Activated T-helper 17 cell treated with anti-CD3 and anti-CD28 coated beads, Interleukin-2, amount 50 U/mL, for 72 hours (primary cell): ENCODE measurements at regions not wholly inside any gene's neighbourhood (a gene's known extent, or its start where the extent isn't known, plus 50 kb on each side); places are given as distances from the start of the nearest gene placed in this dataset.

Experiments used
- ATAC-seq: fragments of 150-1000 bp; cut with Tn5 transposase; replicated peaks from 2 replicates; pipeline ENCODE4 v1.10.0; 2021; ENCODE audit warnings: mild to moderate bottlenecking, moderate library complexity
- H3K27ac Mint-ChIP-seq: one replicate; pipeline ENCODE4 v1.8.0; 2022; ENCODE audit warnings: mixed read lengths
- H3K27me3 Mint-ChIP-seq: one replicate; pipeline ENCODE4 v1.8.0; 2022; ENCODE audit warnings: mixed read lengths
- H3K36me3 Mint-ChIP-seq: one replicate; pipeline ENCODE4 v1.8.0; 2022; ENCODE audit warnings: low read depth, mild to moderate bottlenecking, mixed read lengths
- H3K4me1 Mint-ChIP-seq: one replicate; pipeline ENCODE4 v1.8.0; 2022; ENCODE audit warnings: mixed read lengths
- H3K4me3 Mint-ChIP-seq: one replicate; pipeline ENCODE4 v1.8.0; 2022; ENCODE audit warnings: mild to moderate bottlenecking, mixed read lengths
- H3K9me3 Mint-ChIP-seq: one replicate; pipeline ENCODE4 v1.8.0; 2022; ENCODE audit warnings: mixed read lengths

DNA sequence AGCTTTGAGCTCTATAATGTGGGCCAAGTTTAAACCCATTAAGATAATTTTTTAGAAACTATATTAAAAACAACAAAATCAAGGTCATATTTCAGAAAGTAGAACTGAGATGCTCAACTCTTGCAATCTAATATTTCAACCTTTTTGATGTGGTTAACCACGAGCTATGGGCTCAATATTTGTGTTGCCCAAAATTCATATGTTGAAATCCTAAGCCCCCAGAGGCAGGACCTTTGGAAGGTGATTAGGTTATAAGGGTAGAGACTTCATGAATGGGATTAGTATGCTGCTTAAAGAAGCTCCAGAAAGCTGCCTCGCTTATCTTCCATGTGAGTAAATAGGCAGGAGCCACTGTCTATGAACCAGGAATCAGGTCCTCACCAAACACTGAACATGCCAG, 284.4 kb downstream of the CRPPA start:
- Mint-ChIP-seq H3K27me3 (no peaks in the 10 kb centered on the region), H3K36me3 (no peaks in the 10 kb centered on the region), H3K4me3 (no peak overlapping the region), H3K27ac (no peak overlapping the region), H3K4me1 (no peaks in the 10 kb centered on the region), H3K9me3 (no peaks in the 10 kb centered on the region)
- no peak for ATAC-seq

DNA sequence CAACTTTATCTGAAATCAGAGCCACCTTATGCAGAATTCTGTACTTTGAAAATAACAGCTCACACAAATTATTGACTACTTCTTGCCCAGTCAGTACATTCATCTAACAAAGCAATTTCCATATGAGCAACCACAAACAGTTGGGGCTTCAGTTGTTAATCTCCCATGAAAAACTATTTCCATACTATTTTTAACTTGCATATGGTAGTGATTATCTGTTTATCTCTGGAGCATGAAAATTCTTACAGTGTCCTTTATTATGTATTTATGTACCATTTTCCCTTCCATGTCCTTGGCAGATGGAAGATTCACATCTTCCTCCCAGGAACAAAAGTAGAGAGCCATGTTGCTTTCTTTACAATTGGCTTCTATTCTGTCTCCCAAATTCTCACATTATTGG, 285.7 kb downstream of the CRPPA start:
- Mint-ChIP-seq H3K36me3 (no peaks in the 10 kb centered on the region), H3K4me1 (no peaks in the 10 kb centered on the region), H3K4me3 (no peak overlapping the region), H3K9me3 (no peaks in the 10 kb centered on the region), H3K27ac (no peak overlapping the region), H3K27me3 (no peaks in the 10 kb centered on the region)
- no peak for ATAC-seq

DNA sequence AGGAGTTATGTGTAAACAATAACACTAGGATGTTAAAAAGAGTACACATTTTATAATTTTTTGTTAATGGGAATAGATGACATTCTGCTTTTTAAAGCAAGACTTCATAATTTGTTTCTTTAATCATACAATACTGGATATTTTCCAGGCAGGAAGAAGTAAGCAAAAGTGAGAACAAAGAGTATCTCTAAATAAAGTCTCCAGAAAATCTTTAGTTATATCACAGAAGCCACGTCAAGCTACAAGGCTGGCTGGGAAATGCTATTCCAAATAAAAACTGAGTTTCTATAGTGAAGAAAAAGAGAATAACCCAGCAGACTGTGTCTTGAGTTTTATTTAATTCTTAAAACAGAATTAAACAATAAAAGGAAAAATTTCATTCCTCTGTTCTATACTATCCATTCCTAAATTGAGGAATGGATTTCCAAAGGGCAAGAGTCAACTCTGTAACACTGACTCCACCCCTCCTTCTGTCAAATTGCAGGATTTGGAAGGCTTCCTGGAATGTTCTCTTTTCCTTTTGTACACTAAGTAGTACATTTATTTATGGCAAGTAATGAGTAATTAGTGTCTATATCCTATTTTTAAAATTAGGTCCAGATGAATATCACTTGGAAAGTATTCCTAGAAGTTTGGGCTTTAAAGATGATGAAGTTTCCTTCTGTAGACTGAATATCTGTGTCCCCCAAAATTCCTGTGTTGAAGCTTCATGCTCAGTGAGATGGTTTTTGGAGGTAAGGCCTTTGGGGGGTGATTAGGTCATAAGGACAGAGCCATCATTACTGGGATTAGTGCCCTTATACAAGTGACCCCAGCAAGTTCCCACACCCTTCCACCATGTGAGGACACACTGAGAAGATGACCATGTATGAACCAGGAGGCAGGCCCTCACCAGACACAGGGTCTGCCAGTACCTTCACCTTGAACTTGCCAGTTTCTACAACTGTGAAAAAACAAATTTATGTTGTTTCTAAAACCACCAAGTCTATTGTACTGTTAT, 290.9 kb downstream of the CRPPA start:
- Mint-ChIP-seq H3K27me3 (no peaks in the 10 kb centered on the region), H3K9me3 (no peaks in the 10 kb centered on the region), H3K4me1 (no peaks in the 10 kb centered on the region), H3K4me3 (no peak overlapping the region), H3K36me3 (no peaks in the 10 kb centered on the region), H3K27ac (no peak overlapping the region)
- no peak for ATAC-seq

DNA sequence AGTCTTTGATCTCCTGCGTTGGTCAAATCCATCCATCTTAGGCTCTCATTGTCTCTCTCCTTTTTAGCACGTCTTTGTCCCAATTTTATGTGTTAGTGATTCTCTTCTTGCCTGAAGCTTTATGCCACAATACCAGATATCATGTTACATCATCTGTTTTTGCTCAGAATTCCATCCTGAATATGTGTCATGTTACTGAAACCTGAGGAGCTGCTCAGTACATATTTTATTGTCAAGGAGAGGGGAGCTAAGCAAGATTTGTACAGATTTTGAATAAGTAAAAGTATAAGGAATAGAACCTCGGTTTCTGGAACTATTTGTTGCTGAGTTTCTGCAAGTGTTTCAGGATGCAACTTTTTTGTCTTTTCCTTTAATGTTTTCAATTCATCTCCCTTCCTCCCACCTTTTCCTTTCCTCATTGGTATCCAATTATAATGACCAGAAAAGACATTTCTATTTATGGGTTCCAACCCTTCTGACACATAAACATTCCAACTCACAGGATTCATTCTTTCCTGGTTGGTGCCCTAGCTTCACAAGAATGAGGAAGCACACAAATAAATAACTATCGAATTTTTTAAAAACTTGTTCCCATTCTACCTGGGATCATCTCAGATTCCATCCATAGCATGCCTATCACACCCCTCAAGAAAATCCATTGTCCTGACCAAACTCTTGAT, 291.8 kb downstream of the CRPPA start:
- H3K36me3 Mint-ChIP-seq = no peaks in the 10 kb centered on the region
- no peak for ATAC-seq
- no peaks in the 10 kb centered on the region for H3K9me3 Mint-ChIP-seq
- no peaks in the 10 kb centered on the region for H3K4me1 Mint-ChIP-seq
- no peak overlapping the region for H3K4me3 Mint-ChIP-seq
- H3K27me3 Mint-ChIP-seq = no peaks in the 10 kb centered on the region
- no peak overlapping the region for H3K27ac Mint-ChIP-seq

DNA sequence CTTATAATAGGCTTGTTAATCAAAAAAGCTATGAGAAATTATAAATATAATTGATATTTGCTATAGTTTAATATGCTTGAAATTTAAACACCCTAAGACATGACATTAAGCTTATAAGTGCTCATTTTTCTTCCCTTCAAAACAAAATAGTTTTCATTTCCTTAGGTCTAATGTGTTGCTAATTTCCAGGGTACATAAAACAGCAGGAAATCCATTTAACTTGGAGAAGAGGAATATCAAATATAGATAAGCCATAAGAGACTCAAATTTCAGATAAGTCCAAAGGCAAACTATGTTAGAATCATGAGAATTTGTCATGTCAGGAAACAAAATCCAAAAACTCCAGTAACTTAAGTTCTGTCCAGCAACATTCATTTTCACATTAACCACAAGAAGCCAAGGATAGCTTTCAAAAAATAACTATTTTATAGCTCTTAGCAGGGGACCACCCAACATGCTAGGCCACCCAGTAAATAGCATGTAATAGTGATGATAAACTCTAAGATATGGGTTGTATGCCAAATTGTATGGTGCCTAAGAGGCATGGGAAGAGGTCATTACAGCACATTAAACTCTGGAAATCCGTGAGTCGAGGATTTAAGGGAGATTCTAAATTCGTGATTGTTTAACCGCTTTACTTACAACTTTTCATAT, 298.1 kb downstream of the CRPPA start:
- Mint-ChIP-seq H3K27me3 (no peaks in the 10 kb centered on the region), H3K4me3 (no peak overlapping the region), H3K36me3 (no peaks in the 10 kb centered on the region), H3K27ac (no peak overlapping the region), H3K9me3 (no peaks in the 10 kb centered on the region), H3K4me1 (no peaks in the 10 kb centered on the region)
- ATAC-seq = no peak

DNA sequence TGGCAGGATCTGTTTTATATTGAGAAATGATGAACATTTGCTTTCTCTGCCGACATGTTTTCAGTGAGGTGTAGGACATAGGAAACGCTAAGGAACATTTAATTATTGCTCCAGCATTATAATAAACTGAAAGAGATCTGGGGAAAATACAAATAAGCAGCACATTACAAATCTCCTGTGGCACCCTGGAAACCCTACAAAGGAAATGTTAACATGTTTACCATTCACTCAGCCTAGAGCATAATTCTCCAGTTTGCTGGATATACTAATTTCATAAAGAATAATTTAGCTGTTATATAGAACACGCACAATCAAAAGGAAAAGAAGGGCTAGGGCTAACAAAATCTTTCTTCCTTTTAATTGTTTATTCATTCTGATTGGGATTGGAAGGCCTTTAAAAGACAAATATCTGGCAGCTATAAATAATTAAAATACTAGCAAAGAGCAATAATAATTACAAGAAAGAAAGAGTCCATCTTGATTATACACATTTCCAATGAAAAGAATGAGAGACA, 299.4 kb downstream of the CRPPA start:
- ATAC-seq = no peak
- Mint-ChIP-seq H3K9me3 (peaks cover 3% of the 10 kb centered on the region), H3K27ac (no peak overlapping the region), H3K27me3 (no peaks in the 10 kb centered on the region), H3K4me1 (no peaks in the 10 kb centered on the region), H3K36me3 (no peaks in the 10 kb centered on the region), H3K4me3 (no peak overlapping the region)

DNA sequence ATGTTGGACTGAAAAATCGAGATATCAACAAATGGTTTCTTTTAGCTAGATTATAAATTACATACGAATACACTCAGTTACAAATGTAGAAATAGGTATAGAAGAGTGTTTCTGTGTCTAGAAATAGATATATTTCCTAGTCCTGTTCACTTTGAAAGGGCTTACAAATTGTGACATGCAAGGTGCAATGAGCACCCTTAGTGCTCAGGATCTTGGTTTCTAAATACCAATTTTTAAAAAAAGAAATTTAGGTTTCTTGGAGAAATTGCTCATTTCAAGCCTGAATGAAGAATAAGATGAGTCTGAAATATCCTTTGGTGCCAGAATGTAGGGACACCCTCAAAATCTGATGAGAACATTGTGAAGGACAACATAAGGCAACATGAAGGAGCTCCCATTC, 306.0 kb downstream of the CRPPA start:
- Mint-ChIP-seq H3K27me3 (no peaks in the 10 kb centered on the region), H3K36me3 (no peaks in the 10 kb centered on the region), H3K4me1 (peaks cover 5% of the 10 kb centered on the region), H3K4me3 (no peak overlapping the region), H3K9me3 (peaks cover 7% of the 10 kb centered on the region), H3K27ac (no peak overlapping the region)
- no peak for ATAC-seq

DNA sequence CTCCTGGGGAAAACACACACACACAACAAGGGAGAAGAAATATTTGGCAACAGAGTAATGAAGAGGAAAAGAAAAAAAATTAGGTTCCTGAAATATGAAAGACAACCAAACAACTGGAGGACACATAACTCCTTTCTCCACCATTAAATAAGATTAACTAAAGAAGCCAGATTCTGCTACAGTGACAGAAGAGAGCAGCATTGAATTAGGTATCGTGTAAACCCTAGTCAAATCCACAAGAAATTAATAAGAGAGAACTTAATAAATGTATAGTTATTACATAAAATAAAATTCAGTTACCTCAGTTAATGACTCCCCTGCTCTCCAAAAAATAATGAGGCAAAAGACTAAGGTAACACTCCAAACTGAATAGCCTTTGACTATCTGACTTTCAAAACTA, 306.7 kb downstream of the CRPPA start:
- ATAC-seq = no peak
- H3K27ac Mint-ChIP-seq = no peak overlapping the region
- H3K4me3 Mint-ChIP-seq = no peak overlapping the region
- H3K36me3 Mint-ChIP-seq = no peaks in the 10 kb centered on the region
- H3K27me3 Mint-ChIP-seq = no peaks in the 10 kb centered on the region
- H3K4me1 Mint-ChIP-seq = peaks cover 5% of the 10 kb centered on the region
- peaks cover 10% of the 10 kb centered on the region for H3K9me3 Mint-ChIP-seq

DNA sequence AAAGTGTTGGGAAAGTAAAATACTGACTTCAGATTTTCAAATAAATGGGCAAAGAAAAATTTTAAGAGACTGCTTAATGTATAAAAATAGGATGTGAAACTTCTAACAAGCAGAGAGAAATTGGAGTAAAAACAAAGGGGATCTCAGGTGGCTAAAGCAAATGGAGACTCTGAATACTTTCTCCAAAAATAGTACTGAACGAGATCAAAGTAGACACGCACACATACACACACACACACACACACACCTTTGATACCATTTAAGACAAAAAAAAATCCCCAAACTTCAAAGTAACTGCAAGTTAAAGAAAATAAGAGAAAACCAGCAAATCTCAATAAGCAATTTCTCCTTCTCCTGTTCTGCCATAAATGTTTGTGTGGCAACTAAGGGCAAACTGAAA, 307.3 kb downstream of the CRPPA start:
- no peaks in the 10 kb centered on the region for H3K27me3 Mint-ChIP-seq
- peaks cover 13% of the 10 kb centered on the region for H3K9me3 Mint-ChIP-seq
- no peak overlapping the region for H3K4me3 Mint-ChIP-seq
- peaks cover 5% of the 10 kb centered on the region for H3K4me1 Mint-ChIP-seq
- no peaks in the 10 kb centered on the region for H3K36me3 Mint-ChIP-seq
- ATAC-seq = no peak
- no peak overlapping the region for H3K27ac Mint-ChIP-seq

DNA sequence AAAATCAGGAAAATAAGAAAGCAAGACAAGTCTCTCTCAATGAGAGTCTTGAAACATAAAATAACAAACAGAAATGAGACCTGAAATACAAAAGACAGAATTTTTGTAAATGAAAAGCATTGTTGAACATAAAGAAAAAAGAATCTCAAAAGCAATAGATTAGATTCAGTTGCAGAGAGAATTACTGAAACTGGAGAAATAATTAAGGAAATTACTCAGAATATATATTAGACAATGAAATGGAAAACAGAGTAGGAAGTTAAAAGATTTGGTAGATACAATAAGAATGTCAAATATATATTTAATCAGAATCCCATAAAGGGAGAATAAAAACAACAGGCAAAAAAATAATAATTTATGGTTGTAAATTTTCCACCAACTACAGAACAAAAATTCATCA, 308.3 kb downstream of the CRPPA start:
- no peak overlapping the region for H3K27ac Mint-ChIP-seq
- no peak overlapping the region for H3K4me3 Mint-ChIP-seq
- ATAC-seq = no peak
- H3K9me3 Mint-ChIP-seq = peaks cover 22% of the 10 kb centered on the region
- H3K4me1 Mint-ChIP-seq = peaks cover 5% of the 10 kb centered on the region
- no peaks in the 10 kb centered on the region for H3K27me3 Mint-ChIP-seq
- H3K36me3 Mint-ChIP-seq = no peaks in the 10 kb centered on the region

DNA sequence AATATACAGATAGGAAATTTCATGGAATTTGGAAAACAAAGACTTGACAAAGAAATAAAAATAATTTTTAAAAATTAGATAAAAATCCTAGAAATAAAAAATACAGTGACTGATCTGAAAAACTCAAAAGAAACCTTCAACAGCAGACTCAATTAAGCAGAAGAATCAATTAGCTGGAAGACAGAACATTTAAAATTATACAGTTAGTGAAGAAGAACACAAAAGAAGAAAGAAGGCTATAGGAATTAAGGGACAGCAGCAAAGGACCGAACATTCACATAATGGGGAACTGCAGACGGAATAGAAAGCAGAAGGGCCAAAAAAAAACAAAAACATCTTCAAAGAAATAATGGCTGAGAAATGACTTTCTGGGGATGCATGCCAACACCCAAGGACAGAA, 314.5 kb downstream of the CRPPA start:
- Mint-ChIP-seq H3K27me3 (no peaks in the 10 kb centered on the region), H3K4me3 (no peak overlapping the region), H3K27ac (no peak overlapping the region), H3K9me3 (peaks cover 31% of the 10 kb centered on the region), H3K36me3 (no peaks in the 10 kb centered on the region), H3K4me1 (peaks cover 5% of the 10 kb centered on the region)
- no peak for ATAC-seq

DNA sequence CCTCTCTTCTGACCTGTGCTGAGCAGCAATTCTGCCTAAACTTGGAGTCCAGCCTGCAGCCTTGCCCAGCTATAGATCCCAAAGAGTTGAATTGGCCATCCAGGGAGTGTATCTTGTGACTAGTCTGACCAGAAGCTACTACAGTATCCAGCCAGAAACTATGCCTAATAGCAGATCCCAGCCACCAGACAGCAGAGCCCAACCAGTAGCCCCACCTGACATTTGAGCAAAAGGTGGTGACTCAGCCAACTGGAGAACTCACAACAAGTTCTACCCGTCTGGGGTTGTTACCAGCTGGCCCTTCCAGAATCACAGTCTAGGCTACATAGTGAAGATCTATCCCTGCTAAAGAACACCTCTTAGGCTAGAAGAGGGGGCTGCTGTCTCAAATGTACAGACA, 315.0 kb downstream of the CRPPA start:
- H3K27ac Mint-ChIP-seq = no peak overlapping the region
- H3K9me3 Mint-ChIP-seq = peaks cover 31% of the 10 kb centered on the region
- ATAC-seq = no peak
- H3K27me3 Mint-ChIP-seq = no peaks in the 10 kb centered on the region
- no peak overlapping the region for H3K4me3 Mint-ChIP-seq
- H3K36me3 Mint-ChIP-seq = no peaks in the 10 kb centered on the region
- H3K4me1 Mint-ChIP-seq = peaks cover 5% of the 10 kb centered on the region

DNA sequence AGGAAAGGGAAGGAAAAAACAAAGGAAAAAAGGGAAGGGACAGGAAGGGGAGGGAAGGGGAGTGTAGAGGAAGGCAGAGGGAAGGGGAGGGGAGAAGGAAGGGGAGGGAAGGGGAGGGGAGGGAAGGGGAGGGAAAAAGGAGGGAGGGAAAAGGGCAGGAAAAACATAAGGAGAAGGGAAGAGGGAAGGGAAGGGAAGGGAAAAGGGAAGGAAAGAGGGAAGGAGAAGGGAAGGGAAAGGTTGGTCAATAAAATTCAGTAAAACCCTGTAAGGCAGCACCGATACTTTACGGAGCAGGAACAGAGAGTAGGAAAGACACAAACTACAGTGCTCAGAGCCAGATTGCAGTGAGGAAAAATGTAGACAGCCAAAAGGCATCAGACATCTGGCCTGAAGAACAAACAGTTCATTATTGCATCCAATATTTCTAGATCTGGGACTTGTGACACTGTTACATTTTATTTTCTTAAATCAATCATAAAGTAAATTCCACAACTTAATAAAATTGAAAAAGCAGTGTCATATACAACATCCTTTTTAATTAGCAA, 322.0 kb downstream of the CRPPA start:
- no peak overlapping the region for H3K27ac Mint-ChIP-seq
- H3K27me3 Mint-ChIP-seq = no peaks in the 10 kb centered on the region
- ATAC-seq = no peak

DNA sequence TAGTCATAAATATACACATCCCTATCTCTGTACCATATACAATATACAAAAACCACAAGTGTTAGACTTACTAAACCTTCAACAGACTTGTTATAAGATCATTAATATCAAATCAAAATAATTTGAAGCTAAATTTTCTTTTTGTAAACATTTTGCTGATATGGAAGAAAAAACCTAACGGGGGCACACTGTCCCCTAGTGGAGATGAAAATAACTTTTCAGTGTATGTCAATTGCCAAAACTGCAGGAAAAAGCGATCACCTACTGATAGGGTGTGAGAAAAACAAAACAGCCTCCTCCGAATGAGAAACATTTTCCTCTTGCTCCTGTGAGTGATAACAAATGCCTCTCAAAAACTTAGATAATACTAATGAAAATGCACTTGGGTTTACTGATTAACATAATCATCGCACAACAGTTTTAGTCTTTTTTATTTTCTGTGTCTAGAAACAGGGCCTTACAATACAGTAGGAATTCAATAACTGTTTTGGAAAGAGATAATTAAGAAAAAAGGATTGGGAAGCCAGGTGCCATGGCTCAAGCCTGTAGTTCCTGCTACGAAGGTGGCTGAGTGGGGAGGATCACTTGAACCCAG, 322.7 kb downstream of the CRPPA start:
- no peaks in the 10 kb centered on the region for H3K9me3 Mint-ChIP-seq
- H3K27ac Mint-ChIP-seq = no peak overlapping the region
- H3K4me1 Mint-ChIP-seq = no peaks in the 10 kb centered on the region
- H3K27me3 Mint-ChIP-seq = no peaks in the 10 kb centered on the region
- H3K36me3 Mint-ChIP-seq = no peaks in the 10 kb centered on the region
- no peak overlapping the region for H3K4me3 Mint-ChIP-seq
- no peak for ATAC-seq

More for the DNA sequence above, 322.0 kb downstream of the CRPPA start:
- no peaks in the 10 kb centered on the region for H3K36me3 Mint-ChIP-seq
- no peaks in the 10 kb centered on the region for H3K4me1 Mint-ChIP-seq
- H3K4me3 Mint-ChIP-seq = no peak overlapping the region
- H3K9me3 Mint-ChIP-seq = no peaks in the 10 kb centered on the region
